NCI-H2227 (cell line): ENCODE measurements at regions not wholly inside any gene's neighbourhood (a gene's known extent, or its start where the extent isn't known, plus 50 kb on each side); places are given as distances from the start of the nearest gene placed in this dataset.
"Not testable (repeated sequence)": the region's sequence is repeated elsewhere in the genome, so short reads cannot be mapped to it uniquely, and the experiment has no call there.

Experiments used
- DNase-seq: peaks from one replicate; lab custom pipeline; 2025; ENCODE audit not compliant: unreplicated experiment; lab: John Stamatoyannopoulos, UW

GRCh38 chr17:13442361-13442760 is 159.4 kb downstream of the HS3ST3A1 start:
- no peak for DNase-seq

- DNase-seq: no peak
Measured at GRCh38 chr17:13441873-13442272, 159.9 kb downstream of the HS3ST3A1 start.

GRCh38 chr17:13437966-13438779 is 163.6 kb downstream of the HS3ST3A1 start:
- DNase-seq: no peak

- DNase-seq: no peak
Measured at GRCh38 chr17:13435230-13435629, 166.5 kb downstream of the HS3ST3A1 start.

GRCh38 chr17:13429201-13429600 is 172.5 kb downstream of the HS3ST3A1 start:
- DNase-seq: no peak

GRCh38 chr17:13428611-13429042 is 173.1 kb downstream of the HS3ST3A1 start:
- no peak for DNase-seq

GRCh38 chr17:13426991-13427390 is 174.7 kb downstream of the HS3ST3A1 start:
- no peak for DNase-seq

GRCh38 chr17:13425390-13425789 is 176.3 kb downstream of the HS3ST3A1 start:
- no peak for DNase-seq

GRCh38 chr17:13421581-13422130 is 180.1 kb downstream of the HS3ST3A1 start:
- DNase-seq: no peak

GRCh38 chr17:13420878-13421277 is 180.9 kb downstream of the HS3ST3A1 start:
- no peak for DNase-seq

- no peak for DNase-seq
Measured at GRCh38 chr17:13420418-13420826, 181.3 kb downstream of the HS3ST3A1 start.

- DNase-seq: no peak
Measured at GRCh38 chr17:13419676-13420075, 182.1 kb downstream of the HS3ST3A1 start.

GRCh38 chr17:13418891-13419290 is 182.8 kb downstream of the HS3ST3A1 start:
- DNase-seq: no peak

- DNase-seq: no peak
Measured at GRCh38 chr17:13417381-13417950, 184.3 kb downstream of the HS3ST3A1 start.

GRCh38 chr17:13416748-13417363 is 184.9 kb downstream of the HS3ST3A1 start:
- no peak for DNase-seq

- DNase-seq: no peak
Measured at GRCh38 chr17:13415871-13416416, 185.8 kb downstream of the HS3ST3A1 start.

GRCh38 chr17:13415200-13415599 is 186.5 kb downstream of the HS3ST3A1 start:
- DNase-seq: not testable (repeated sequence)

GRCh38 chr17:13413001-13413400 is 188.7 kb downstream of the HS3ST3A1 start:
- DNase-seq: no peak

- no peak for DNase-seq
Measured at GRCh38 chr17:13410874-13411273, 190.9 kb downstream of the HS3ST3A1 start.

GRCh38 chr17:13410214-13410613 is 191.5 kb downstream of the HS3ST3A1 start:
- DNase-seq: no peak

- DNase-seq: no peak
Measured at GRCh38 chr17:13409455-13409854, 192.3 kb downstream of the HS3ST3A1 start.

GRCh38 chr17:13407381-13407780 is 194.3 kb downstream of the HS3ST3A1 start:
- no peak for DNase-seq
